ES-I3 (cell line): ENCODE measurements at regions not wholly inside any gene's neighbourhood (a gene's known extent, or its start where the extent isn't known, plus 50 kb on each side); places are given as distances from the start of the nearest gene placed in this dataset.
"Not testable (repeated sequence)": the region's sequence is repeated elsewhere in the genome, so short reads cannot be mapped to it uniquely, and the experiment has no call there.

Experiments used
- H3K36me3 ChIP-seq: 2 replicates; pipeline ENCODE4 v1.6.1; 2013; ENCODE audit warnings: mild to moderate bottlenecking, low read length, control low read depth, moderate library complexity; ENCODE audit not compliant: insufficient read depth
- H3K4me1 ChIP-seq: 2 replicates; pipeline ENCODE4 v1.6.1; 2013; ENCODE audit warnings: mild to moderate bottlenecking, control low read depth, low read length; ENCODE audit not compliant: insufficient read depth
- H3K9ac ChIP-seq: 2 replicates; pipeline ENCODE4 v1.6.1; 2013; ENCODE audit warnings: low read depth, mild to moderate bottlenecking, low read length, moderate library complexity
- H3K9me3 ChIP-seq: 2 replicates; pipeline ENCODE4 v1.6.1; 2013; ENCODE audit warnings: mild to moderate bottlenecking, low read length, moderate library complexity; ENCODE audit not compliant: control insufficient read depth, insufficient read depth

DNA sequence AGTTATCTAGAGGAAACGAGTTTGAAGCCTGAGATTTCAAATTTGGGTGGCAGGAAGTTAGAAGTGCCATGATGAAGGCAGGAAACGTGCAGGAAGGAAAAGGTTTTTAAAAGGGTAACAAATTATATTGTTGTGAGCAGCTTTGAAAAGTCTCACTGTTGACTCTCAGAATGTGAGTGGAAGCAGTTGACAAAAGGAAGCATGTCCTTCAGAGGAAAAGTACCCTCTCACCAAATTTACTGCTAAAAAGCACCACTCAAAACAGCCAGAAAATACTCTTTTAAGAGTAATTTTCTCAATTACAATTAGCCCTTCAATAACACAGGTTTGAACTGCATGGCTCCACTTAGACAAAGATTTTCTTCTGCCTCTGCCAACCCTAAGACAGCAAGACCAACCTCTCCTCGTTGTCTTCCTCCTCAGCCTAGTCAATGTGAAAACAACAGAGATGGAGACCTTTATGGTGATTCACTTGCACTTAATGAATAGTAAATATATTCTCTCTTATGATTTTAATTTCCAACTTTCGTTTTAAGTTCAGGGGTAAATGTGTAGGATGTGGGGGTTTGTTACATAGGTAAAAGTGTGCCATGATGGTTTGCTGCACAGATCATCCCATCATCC, 117.1 kb upstream of the LIPC start:
- Histone ChIP-seq H3K9ac (no peak overlapping the region), H3K9me3 (no peaks in the 10 kb centered on the region), H3K4me1 (no peaks in the 10 kb centered on the region), H3K36me3 (no peaks in the 10 kb centered on the region)

DNA sequence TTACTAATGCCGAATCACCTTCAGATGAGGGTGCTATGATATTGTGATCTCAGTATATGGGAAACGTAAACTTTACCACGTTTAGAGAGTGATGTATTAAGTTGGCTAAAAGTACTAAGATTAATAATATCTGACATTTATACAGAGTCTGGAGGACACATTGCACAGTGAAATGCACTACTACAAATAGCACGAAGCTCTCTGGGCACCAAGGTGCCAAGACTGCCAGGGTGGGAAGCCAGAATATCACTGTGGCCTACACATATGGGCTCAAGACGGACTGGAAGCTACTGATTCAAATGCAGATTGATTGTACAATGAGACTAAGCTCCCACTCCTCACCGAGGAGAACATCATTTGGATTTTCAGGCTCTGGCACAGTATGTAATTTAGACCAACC, 113.3 kb upstream of the LIPC start:
- H3K4me1 ChIP-seq = no peaks in the 10 kb centered on the region
- no peaks in the 10 kb centered on the region for H3K9me3 ChIP-seq
- H3K36me3 ChIP-seq = no peaks in the 10 kb centered on the region
- H3K9ac ChIP-seq = no peak overlapping the region

DNA sequence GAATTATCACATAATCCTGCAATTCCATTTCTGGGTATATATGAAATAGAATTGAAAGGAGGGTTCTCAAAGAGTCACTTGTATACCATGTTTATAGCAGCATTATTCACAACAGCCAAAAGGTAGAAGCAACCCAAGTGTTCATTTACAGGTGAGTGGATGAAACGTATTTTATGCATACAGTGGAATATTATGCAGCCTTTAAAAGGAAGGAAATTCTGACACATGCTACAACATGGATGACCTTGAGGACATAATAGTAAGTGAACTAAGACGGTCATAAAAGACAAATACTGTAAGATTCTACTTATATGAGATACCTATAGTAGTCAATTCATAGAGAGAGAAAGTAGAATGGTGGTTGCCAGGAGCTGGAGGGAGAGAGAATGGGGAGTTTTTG, 110.8 kb upstream of the LIPC start:
- Histone ChIP-seq H3K9ac (no peak overlapping the region), H3K4me1 (no peaks in the 10 kb centered on the region), H3K36me3 (no peaks in the 10 kb centered on the region), H3K9me3 (no peaks in the 10 kb centered on the region)

DNA sequence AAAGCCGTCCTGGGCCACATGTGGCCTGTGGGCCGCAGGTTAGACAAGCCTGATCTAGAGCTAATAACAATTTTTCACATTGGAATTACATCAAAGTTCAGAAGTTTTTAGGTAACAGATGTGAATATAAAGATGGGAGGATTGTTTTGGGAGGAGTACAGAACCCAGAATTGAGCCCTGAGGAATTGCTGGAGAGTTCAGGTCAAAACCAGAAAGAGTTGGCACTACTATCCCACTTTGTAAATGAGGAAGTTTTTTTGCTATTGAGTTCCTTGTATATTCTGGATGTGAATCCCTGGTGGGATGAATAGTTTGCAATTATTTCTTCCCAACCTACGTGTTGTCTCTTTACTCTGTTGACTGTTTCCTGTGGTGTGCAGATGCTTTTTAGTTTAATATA, 109.5 kb upstream of the LIPC start:
- Histone ChIP-seq H3K4me1 (no peaks in the 10 kb centered on the region), H3K36me3 (no peaks in the 10 kb centered on the region), H3K9ac (no peak overlapping the region)

DNA sequence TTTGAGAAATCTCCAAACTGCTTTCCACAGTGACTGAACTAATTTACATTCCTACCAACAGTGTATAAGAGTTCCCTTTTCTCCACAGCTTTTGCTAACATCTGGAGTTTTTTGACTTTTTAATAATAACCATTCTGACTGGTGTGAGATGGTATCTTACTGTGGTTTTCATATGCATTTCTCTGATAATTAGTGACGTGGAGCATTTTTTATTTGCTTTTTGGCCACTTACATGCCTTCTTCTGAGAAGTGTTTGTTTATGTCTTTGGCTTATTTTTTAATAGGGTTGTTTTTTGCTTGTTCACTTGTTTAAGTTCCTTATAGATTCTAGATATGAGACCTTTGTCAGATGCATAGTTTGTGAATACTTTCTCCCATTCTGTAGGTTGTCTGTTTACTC, 108.5 kb upstream of the LIPC start:
- not testable (repeated sequence) for H3K9ac ChIP-seq, H3K4me1 ChIP-seq, H3K36me3 ChIP-seq, H3K9me3 ChIP-seq

More for the DNA sequence above, 109.5 kb upstream of the LIPC start:
- H3K9me3 ChIP-seq = no peaks in the 10 kb centered on the region; the same call in 1 of the 2 replicates

DNA sequence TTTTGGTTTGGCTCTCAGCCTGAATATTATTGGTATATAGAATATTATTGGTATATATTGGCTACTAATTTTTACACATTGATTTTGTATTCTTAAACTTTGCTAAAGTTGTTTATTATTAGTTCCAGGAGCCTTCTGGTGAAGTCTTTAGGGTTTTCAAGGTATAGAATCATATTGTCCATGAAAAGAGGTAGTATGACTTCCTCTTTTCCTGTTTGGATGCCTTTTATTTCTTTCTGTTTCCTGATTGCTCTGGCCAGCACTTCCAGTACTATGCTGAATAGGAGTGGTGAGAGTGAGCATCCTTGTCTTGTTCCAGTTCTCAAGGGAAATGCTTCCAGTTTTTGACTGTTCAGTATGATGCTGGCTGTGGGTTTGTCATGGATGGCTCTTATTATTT, 107.3 kb upstream of the LIPC start:
- H3K9me3 ChIP-seq = no peaks in the 10 kb centered on the region; the same call in 1 of the 2 replicates
- H3K4me1 ChIP-seq = no peaks in the 10 kb centered on the region; the same call in 1 of the 2 replicates
- H3K36me3 ChIP-seq = no peaks in the 10 kb centered on the region

DNA sequence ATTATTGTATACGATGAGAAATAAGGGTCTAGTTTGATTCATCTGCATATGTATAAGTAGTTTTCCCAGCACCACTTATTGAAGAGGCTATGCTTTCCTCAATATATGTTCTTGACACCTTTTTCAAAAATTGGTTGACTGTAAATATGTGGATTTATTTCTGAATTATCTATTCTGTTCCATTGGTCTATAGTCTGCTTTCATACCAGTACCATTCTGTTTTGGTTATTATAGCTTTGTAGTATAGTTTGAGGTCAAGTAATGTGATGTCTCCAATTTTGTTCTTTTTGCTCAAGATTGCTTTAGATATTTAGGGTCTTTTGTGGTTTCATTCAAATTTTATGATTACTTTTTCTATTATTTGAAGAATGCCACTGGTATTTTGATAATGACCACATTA, 103.8 kb upstream of the LIPC start:
- Histone ChIP-seq H3K9ac (no peak overlapping the region), H3K4me1 (peaks cover 32% of the 10 kb centered on the region), H3K36me3 (no peaks in the 10 kb centered on the region), H3K9me3 (no peaks in the 10 kb centered on the region; the same call in 1 of the 2 replicates)

More for the DNA sequence above, 107.3 kb upstream of the LIPC start:
- H3K9ac ChIP-seq = no peak overlapping the region

DNA sequence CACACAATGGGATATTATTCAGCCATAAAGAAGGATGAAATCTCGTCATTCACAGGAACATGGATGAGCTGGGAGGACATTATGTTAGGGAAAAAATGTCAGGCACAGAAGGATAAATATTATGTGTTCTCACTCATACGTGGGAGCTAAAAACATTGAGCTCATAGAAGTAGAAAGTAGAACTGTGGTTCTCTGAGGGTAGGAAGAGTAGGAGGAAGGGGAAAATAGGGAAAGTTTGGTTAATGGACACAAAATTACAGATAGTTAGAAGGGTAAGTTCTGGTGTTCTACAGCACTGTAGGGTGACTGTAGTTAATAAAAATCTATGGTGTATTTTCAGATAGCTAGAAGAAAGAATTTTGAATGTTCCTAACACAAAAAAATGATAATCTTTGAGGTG, 102.6 kb upstream of the LIPC start:
- peaks cover 37% of the 10 kb centered on the region for H3K4me1 ChIP-seq
- no peaks in the 10 kb centered on the region; the same call in 1 of the 2 replicates for H3K9me3 ChIP-seq
- H3K9ac ChIP-seq = no peak overlapping the region
- H3K36me3 ChIP-seq = no peaks in the 10 kb centered on the region

DNA sequence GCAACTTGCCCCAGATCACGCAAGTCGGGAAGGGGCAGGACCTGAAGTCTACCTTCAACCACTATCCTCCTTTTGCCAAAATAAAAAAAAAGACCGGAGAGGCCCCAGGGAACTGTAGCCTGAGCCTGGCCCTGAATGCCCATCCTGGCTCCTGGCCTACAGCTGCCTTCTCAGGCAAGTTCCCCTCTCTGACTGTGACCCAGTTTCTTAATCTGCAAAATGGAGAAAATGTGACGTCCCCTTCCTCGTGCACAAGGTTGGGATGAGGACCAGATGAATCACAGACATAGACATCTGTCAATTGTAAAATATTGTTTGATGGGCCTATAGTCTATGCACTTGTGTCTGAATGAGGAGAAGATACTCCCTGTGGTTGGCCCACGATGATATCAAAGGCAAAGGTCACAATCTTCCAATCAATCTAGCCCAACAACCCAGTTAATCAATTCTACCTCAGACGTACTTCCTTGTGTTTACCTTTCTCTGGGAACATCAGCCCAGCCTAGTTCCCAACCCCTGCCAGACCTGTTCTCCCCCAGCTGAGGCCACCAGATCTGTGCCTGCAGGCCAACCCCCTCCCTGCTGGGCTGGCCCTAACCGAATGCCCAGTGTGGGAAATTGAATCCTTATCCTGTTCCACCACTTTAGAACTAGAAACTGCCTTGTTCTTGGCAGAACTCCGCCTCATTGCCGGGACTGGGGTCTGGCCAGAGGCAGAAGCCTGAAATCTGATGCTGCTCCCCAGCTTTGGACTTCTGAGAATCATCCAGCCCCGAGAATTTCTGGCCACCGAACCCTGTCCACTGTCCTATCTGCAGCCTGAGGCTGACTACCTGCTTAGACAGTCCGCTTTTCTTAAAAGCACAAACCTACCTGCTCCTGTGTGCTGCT, 101.8 kb upstream of the LIPC start:
- Histone ChIP-seq H3K36me3 (no peaks in the 10 kb centered on the region), H3K9ac (no peak overlapping the region), H3K9me3 (no peaks in the 10 kb centered on the region; the same call in 1 of the 2 replicates), H3K4me1 (peaks cover 37% of the 10 kb centered on the region)

DNA sequence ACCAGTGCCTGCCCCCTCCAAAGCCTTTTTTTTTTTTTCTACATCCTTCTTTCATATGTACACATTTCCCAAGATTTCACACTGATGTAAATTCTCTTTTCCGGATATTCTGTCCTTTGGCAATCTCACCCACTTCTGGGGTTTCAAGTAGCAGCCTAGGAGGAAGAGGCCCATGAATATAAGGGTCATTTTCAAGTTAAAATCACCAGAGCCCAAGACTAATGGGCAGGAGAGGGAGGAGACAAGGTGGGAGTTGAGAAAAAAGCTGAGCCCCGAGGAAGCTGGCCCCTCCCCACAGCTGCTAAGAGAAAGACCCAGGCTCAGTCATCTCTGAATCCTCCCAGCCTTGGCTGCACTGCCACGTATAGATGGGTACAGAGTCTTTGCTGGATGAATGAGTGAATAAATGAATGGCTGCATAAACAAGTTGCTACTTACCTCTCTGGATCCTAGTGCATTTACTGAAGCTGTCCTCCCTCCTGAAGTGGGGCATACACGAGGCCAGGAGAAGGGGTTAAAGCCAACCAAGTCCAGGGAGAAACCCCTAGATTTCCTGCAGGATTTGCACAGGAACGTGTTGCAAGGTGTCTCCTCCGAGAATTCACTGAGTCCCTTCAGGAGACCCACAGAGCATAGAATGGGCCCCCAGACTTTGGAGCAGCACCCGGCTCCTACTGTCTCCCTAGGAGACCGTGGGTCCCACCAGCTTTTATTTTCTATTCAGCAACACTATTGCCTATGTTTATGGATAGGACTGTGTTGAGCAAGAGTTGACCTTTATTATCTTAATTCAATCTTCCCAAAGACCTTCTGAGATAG, 100.8 kb upstream of the LIPC start:
- Histone ChIP-seq H3K4me1 (peaks cover 37% of the 10 kb centered on the region), H3K9me3 (no peaks in the 10 kb centered on the region; the same call in 1 of the 2 replicates), H3K36me3 (no peaks in the 10 kb centered on the region), H3K9ac (no peak overlapping the region; the same call in 1 of the 2 replicates)

DNA sequence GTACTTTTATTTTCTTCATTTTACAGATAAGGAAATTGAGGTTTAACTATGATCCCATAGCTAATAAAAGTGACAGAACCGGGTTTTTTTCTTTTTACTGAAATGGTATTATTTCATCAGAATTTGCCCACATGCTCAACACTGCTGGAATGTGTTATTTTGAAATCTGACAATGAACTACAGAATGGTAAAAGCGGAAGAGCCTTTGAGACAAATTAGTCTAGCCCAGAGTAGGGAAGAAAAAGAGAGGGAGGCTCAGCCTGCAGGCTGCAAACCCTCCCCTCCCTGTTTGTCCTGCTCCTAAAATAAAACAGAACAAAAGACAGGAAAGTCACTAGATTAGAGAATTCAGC, 100.3 kb upstream of the LIPC start:
- H3K4me1 ChIP-seq = peaks cover 37% of the 10 kb centered on the region
- H3K36me3 ChIP-seq = no peaks in the 10 kb centered on the region
- H3K9ac ChIP-seq = no peak overlapping the region; the same call in 1 of the 2 replicates
- no peaks in the 10 kb centered on the region; the same call in 1 of the 2 replicates for H3K9me3 ChIP-seq

DNA sequence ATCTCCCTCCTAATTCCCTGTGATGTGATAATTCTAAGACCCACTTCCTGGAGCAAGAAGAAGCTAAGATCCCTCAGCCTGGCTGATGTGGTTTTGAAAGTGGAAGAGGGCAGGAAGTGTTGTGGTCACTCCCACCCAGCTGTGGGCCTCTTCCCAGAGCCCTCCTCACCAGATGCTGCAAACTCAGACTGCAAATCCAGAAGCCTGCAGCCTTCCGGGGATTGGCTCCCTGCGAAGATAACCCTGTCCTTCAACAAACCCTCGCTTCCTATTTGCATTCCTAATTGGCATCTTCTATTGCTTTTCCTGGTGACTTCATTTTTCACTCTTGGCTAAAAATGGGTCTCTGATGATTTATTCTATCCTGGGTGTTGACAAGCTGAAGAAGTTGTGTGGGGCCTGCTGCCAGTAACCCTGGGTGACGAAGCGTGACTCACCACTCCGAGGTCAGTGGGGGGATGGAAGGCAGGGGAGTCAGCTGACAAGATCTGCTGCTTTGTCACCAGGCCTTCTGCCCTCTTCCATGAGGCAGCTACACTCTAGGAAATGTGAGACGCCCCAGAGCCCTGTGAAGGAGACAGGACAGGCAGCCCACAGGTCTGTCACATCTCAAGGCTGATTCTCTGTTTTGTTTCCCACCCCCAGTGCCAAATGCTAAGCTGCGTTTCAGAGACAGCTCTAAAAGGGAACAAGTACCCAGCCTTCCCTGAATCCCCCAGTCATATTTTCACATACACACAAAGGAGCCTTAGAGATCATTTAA, 99.7 kb upstream of the LIPC start:
- peak overlapping the region; percentile 19; the same call in 1 of the 2 replicates for H3K9ac ChIP-seq
- H3K4me1 ChIP-seq = peaks cover 37% of the 10 kb centered on the region
- H3K9me3 ChIP-seq = no peaks in the 10 kb centered on the region; the same call in 1 of the 2 replicates
- H3K36me3 ChIP-seq = no peaks in the 10 kb centered on the region

DNA sequence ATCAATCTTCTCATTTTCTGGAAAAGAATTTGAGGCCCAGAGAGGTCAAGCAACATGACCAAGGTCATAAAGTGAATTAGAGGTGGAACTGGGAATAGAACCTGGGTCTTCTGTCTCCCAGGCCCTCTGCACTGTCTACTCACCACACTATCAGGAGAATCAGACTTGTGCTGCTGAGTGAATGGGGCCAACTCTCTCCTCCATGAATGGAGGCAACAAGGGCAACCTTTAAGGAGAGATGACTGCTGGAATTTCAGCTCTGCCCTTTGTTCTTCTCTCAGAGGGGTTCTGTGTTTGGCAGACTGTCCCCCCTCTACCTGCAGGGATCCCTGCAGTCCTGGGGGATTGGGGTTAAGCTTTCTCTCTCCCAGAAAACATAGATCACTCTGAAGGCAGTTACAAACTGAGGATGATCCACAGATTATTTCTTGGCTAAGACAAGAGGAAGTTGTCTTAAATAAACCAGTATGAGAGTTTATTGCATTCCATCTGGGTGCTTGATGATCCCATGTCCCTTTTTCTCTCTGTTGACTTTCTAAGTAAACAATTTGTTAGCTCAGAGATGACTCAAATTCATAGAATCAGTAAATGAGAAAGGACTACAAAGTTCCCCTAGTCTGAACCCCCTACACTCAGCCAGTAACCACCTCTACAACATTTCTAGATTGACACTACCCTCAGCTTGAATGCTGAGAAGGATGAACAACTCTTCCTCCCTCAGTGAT, 99.0 kb upstream of the LIPC start:
- Histone ChIP-seq H3K4me1 (peaks cover 37% of the 10 kb centered on the region), H3K9ac (peak overlapping the region; percentile 19; the same call in 1 of the 2 replicates), H3K36me3 (no peaks in the 10 kb centered on the region), H3K9me3 (no peaks in the 10 kb centered on the region)
